ENCODE measurements at regions not wholly inside any gene's neighbourhood (a gene's known extent, or its start where the extent isn't known, plus 50 kb on each side); places are given as distances from the start of the nearest gene placed in this dataset.

GRCh38 chrX:100120956-100121355 is 289.1 kb downstream of the PCDH19 start:
- no peak for DNase-seq (ENCODE audit: low read depth in 2 of 2)
- no peak for TF ChIP-seq CTCF (IDR thresholded peaks at IDR 0.05; ENCODE audit: low read depth, low read length)
- H3K4me3 ChIP-seq (replicated peaks in 1 of 2; ENCODE audit: low read depth in 2 of 2, low read length in 2 of 2) = no peak overlapping the region

GRCh38 chrX:100098660-100099375 is 311.3 kb downstream of the PCDH19 start:
- no peak overlapping the region for H3K4me3 ChIP-seq (replicated peaks in 1 of 2; ENCODE audit: low read depth in 2 of 2, low read length in 2 of 2)
- no peak for TF ChIP-seq CTCF (IDR thresholded peaks at IDR 0.05; ENCODE audit: low read depth, low read length)
- peak; percentile 8 to 70 for DNase-seq (ENCODE audit: low read depth in 2 of 2)

- peak in 1 of 2 donors; percentile 66 for DNase-seq (ENCODE audit: low read depth in 2 of 2)
- no peak for TF ChIP-seq CTCF (IDR thresholded peaks at IDR 0.05; ENCODE audit: low read depth, low read length)
- no peak overlapping the region for H3K4me3 ChIP-seq (replicated peaks in 1 of 2; ENCODE audit: low read depth in 2 of 2, low read length in 2 of 2)
Measured at GRCh38 chrX:100090931-100091330, 319.1 kb downstream of the PCDH19 start.

GRCh38 chrX:100089724-100090123 is 320.3 kb downstream of the PCDH19 start:
- no peak for DNase-seq (ENCODE audit: low read depth in 2 of 2)
- no peak for TF ChIP-seq CTCF (IDR thresholded peaks at IDR 0.05; ENCODE audit: low read depth, low read length)
- no peak overlapping the region for H3K4me3 ChIP-seq (replicated peaks in 1 of 2; ENCODE audit: low read depth in 2 of 2, low read length in 2 of 2)

GRCh38 chrX:100085846-100086245 is 324.2 kb downstream of the PCDH19 start:
- DNase-seq (ENCODE audit: low read depth in 2 of 2) = no peak
- no peak for TF ChIP-seq CTCF (IDR thresholded peaks at IDR 0.05; ENCODE audit: low read depth, low read length)
- H3K4me3 ChIP-seq (replicated peaks in 1 of 2; ENCODE audit: low read depth in 2 of 2, low read length in 2 of 2) = no peak overlapping the region

GRCh38 chrX:100083211-100083610 is 326.9 kb downstream of the PCDH19 start:
- no peak overlapping the region for H3K4me3 ChIP-seq (replicated peaks in 1 of 2; ENCODE audit: low read depth in 2 of 2, low read length in 2 of 2)
- DNase-seq (ENCODE audit: low read depth in 2 of 2) = no peak
- no peak for TF ChIP-seq CTCF (IDR thresholded peaks at IDR 0.05; ENCODE audit: low read depth, low read length)

- DNase-seq (ENCODE audit: low read depth in 2 of 2) = no peak
- no peak overlapping the region for H3K4me3 ChIP-seq (replicated peaks in 1 of 2; ENCODE audit: low read depth in 2 of 2, low read length in 2 of 2)
- no peak for TF ChIP-seq CTCF (IDR thresholded peaks at IDR 0.05; ENCODE audit: low read depth, low read length)
Measured at GRCh38 chrX:100081503-100081902, 328.6 kb downstream of the PCDH19 start.

Data from cardiac fibroblast (primary cell).